ENCODE measurements at regions not wholly inside any gene's neighbourhood (a gene's known extent, or its start where the extent isn't known, plus 50 kb on each side); places are given as distances from the start of the nearest gene placed in this dataset.
"Not testable (repeated sequence)": the region's sequence is repeated elsewhere in the genome, so short reads cannot be mapped to it uniquely, and the experiment has no call there.

DNA sequence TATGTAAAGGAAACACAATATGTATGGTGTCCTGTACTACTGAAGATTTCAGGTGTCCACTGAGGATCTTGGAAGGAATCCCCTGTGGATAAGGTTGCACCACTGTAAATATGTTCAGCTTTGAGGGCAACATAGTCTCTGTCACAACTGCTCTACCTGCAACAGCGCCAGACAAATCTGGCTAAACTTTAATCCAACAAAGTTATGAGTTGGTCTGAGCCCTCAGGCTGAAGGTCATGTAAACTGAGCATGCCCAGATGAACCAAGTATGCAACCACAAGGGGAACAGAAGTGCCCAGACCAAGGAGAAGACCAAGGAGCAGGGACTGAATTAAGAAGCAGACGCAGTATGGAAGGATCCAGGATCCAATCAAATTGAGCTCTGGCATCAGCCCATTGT, 135.0 kb upstream of the ZNF658 start:
- DNase-seq (ENCODE audit: low read depth in 2 of 2): not testable (repeated sequence)

DNA sequence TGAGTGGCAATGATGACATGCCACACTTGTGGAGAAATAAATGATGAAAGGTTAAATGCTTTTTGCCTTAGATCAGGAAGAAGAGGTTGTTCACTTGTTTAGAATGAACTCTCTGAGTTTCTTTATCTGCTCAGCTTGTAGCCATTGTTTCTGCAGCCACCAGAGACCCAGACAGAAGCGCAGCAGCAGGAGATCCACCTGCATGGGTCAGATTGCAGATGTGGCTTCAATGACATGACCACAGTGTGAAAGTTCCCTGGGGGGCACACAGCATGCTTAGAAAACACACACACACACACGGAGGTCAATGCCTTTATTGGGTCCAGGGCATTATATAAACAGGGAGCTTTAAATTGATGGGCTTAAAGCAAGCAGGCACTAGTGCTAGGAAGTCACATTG, 129.0 kb upstream of the ZNF658 start:
- DNase-seq (ENCODE audit: low read depth in 2 of 2): not testable (repeated sequence)

GRCh38 chr9:66774618-66775017, 125.9 kb upstream of the ZNF658 start:
- not testable (repeated sequence) for DNase-seq (ENCODE audit: low read depth in 2 of 2)

DNA sequence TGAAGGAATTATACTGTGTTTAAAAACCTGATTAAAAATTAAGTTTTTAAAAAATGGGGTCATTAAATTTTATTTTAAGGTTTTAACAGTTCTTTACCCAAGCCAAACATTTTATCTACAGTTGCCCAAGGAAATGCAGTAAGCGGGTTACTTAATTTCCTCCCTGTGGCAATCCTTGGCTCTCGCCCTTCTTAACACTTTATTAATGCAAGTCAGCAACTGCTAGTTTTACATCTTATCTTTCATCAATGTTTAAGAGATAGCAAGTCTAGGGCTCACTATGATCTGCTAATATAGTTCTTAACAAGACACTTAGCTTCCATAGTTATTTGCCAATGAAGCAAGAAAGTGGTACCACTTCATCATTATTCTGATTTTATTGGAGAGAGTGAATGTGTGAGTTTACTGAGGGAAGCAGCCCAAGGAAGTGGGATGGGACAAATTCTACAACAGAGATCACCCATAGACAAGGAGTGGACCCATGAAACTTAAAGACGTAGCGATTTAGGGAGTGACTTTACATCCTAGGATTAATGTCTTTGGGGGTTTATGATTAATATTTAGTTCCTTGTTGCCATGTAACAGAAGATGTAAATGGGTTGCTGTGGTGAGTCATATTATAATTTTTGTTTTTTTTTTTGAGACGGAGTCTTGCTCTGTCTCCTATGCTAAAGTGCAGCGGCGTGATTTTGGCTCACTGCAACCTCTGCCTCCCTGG, 120.4 kb upstream of the ZNF658 start:
- DNase-seq (ENCODE audit: low read depth in 2 of 2): not testable (repeated sequence)

- DNase-seq (ENCODE audit: low read depth in 2 of 2): not testable (repeated sequence)
Measured at GRCh38 chr9:66781240-66781639, 119.3 kb upstream of the ZNF658 start.

DNA sequence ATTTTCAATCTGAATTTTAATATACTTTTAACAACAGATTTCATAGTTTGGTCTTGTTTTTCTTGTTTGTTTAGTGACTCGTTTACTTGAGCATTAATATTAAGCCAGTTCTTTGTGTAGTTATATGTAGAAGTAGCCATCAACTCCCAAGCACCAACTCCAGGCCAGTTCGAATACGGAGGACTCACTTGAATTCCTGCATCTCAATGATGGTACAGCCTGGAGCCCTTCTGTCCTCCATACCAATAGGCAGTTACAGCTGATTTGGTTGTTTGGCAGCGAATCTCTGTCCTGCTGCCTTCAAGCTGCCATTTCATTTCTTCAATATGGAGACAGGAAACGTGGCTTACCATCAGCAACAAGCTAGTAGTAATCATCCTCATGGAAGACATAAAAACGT, 118.5 kb upstream of the ZNF658 start:
- not testable (repeated sequence) for DNase-seq (ENCODE audit: low read depth in 2 of 2)

- not testable (repeated sequence) for DNase-seq (ENCODE audit: low read depth in 2 of 2)
Measured at GRCh38 chr9:66785603-66786002, 114.9 kb upstream of the ZNF658 start.

- not testable (repeated sequence) for DNase-seq (ENCODE audit: low read depth in 2 of 2)
Measured at GRCh38 chr9:66791092-66791750, 109.3 kb upstream of the ZNF658 start.

GRCh38 chr9:66794769-66795168, 105.8 kb upstream of the ZNF658 start:
- not testable (repeated sequence) for DNase-seq (ENCODE audit: low read depth in 2 of 2)

DNA sequence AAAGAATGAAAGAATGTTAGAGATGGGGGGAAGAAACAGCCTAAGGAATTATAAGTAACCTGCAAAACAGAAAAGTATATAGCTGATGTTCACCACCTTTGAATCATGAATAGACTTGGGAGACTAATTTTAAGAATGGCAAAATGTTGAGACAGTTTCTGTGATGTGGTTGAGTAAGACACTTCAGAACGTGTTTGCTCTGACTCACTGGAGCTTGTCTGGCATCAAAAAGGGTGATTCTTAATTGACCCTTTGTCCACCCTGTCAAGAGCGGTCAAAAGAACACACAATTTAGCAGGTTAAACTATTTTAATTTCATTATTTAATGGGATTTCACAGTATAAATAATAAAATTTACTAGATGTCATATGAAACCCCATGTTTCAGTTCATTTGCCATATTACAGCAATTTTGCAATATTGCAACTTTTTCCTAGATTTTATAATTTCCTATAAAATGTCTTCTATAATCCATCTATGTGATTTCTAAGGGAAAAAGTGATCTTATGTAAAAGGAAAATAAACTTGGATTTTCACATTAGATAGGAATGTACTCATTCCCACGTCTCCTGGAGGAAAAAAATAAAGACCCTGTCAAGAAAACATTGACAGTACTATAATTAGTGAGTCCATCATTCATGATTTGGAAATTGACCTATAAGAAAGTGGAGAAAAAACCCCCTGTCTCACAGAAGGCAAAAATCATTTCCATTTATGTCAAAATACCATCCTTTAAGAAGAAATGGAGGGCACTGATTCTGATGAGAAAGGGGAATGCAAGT, 104.6 kb upstream of the ZNF658 start:
- not testable (repeated sequence) for DNase-seq (ENCODE audit: low read depth in 2 of 2)

DNA sequence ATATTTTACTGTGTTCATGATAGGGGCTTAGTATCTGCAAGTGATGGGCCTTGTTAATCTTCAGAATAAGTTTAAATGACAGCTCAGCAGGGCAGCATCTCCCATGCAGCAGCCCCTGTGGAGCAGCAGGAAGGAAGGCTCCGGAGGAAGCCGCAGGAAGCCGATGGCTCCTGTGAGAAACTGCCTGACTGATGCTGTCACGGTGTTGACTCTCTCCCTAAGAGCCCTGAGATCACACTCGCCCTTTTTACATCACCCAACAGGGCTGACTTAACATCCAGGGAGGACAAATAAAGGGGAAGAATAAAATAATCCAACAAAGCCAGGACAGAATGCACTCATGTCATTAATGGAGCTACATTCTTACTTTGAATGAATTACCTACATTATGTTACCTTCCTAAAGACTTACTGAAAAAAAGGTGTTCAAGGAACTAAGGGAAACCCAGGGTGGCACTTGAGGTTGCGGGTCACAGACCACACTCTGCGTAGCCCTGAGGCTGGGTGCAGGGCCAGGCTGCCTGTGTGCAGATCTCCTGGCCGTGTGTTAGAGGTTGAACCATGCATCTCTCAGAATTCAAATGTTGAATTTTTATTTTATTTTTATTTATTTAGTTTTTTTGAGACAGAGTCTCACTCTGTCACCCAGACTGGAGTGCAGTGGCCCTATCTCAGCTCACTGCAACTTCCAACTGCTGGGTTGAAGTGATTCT, 102.5 kb upstream of the ZNF658 start:
- peak in 1 of 2 donors; percentile 62 for DNase-seq (ENCODE audit: low read depth in 2 of 2)

GRCh38 chr9:66803619-66804018, 96.9 kb upstream of the ZNF658 start:
- DNase-seq (ENCODE audit: low read depth in 2 of 2): not testable (repeated sequence)

DNA sequence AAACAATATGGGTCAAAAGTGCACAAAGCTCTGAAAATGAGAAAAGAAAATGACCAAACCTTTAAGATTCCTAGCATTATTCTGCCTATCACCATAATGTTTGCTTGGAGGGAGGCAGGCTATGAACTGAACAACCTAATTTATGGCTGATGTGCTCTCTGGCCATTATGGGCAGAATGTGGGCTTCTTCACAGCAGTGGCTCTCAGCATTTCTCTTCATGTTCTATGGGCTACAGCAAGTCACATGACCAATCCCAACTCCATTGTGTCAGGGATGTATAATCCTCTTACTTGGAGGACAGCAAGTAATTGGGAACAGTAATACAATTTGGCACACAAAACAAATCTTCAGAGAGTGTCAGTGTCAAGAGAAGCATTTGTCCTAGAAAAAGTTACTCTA, 90.3 kb upstream of the ZNF658 start:
- DNase-seq (ENCODE audit: low read depth in 2 of 2): not testable (repeated sequence)

DNA sequence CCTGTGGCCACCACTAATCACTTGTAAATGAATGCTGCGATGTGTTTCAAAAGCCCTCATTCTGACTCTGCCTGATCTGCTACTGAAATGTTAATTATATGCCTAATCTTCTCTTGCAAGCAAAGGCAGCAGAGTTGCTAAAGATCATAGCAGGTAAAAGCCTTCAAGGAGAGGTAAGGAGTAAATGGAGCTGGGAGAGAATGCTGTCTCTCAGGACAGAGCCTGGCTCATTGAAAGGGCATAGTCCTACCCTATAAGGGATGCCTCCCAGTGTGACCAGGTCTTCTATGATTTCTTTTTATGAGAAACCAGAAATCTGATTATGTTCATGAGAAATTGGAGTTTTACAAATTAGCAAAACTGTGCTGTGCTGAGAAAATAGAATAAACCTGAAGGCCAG, 88.2 kb upstream of the ZNF658 start:
- DNase-seq (ENCODE audit: low read depth in 2 of 2): not testable (repeated sequence)

- not testable (repeated sequence) for DNase-seq (ENCODE audit: low read depth in 2 of 2)
Measured at GRCh38 chr9:66812967-66813366, 87.6 kb upstream of the ZNF658 start.

DNA sequence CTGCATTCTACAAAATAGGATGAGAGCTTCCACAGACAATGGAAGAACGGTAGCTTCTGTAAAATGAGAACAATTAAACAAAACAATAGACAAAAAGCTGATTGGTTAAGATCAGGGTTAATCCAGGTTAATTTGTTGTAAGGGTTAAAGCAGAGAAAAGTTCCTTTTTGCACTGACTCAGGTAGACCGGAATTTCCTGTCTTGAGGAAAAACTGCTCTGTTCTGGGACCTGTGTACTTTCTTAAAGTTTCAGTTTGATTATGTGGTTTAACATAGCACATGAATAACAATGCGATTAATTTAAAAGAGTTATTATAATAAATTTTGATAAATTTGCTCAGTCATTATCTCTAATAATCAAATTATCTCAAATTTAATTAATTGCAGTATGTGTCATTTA, 86.5 kb upstream of the ZNF658 start:
- not testable (repeated sequence) for DNase-seq (ENCODE audit: low read depth in 2 of 2)

GRCh38 chr9:66819510-66819909, 81.0 kb upstream of the ZNF658 start:
- not testable (repeated sequence) for DNase-seq (ENCODE audit: low read depth in 2 of 2)

DNA sequence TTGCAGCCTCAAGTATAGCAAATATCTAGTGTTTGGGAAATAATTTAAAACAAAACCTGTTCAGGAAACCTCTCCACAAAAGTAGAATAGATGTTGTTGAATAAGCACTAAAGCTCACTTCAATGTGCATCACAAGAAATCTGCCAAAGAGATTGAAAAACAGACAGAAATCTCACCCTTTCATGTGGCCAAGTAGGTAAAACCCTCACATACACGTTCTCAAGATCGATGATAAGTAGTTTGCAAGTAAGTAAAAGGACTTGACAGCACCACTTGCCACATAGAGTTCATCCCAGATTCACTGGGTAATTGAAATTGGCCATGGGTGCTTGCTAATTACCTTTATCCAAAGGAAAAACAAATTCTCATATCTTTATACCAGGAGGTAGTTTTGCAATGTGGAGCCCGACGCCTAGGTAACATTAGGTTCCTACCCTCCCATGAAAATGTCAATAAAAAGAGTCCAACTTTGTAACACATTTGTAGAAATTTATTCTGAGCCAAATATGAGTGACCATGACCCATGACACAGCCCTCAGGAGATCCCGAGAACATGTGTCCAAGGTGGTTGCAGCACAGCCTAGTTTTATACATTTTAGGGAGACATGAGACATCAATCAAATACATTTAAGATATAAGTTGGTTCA, 80.4 kb upstream of the ZNF658 start:
- not testable (repeated sequence) for DNase-seq (ENCODE audit: low read depth in 2 of 2)

DNA sequence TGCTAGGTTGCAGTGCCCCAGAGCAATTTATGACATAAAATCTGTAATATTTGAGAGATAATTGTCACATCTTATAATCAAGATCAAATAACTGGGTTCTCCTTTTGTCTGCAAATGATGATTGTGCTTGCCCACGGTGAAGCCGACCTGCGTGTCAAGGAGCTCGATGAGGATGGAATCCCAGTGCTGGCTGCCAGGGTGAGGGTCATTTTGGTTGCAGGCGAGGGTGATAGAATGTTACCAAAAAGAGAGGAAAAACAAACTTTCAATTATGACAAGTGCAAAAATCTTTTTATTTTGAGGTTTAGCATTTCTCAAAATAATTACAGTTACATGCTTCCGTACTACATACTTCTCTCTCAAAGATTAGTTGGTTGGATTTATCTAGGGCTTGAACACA, 76.4 kb upstream of the ZNF658 start:
- DNase-seq (ENCODE audit: low read depth in 2 of 2): not testable (repeated sequence)

GRCh38 chr9:66829853-66830252, 70.7 kb upstream of the ZNF658 start:
- DNase-seq (ENCODE audit: low read depth in 2 of 2): not testable (repeated sequence)

Measured in dermis microvascular lymphatic vessel endothelial cell (primary cell).